ENCODE measurements at regions not wholly inside any gene's neighbourhood (a gene's known extent, or its start where the extent isn't known, plus 50 kb on each side); places are given as distances from the start of the nearest gene placed in this dataset.

- TF ChIP-seq, protein P1, sequence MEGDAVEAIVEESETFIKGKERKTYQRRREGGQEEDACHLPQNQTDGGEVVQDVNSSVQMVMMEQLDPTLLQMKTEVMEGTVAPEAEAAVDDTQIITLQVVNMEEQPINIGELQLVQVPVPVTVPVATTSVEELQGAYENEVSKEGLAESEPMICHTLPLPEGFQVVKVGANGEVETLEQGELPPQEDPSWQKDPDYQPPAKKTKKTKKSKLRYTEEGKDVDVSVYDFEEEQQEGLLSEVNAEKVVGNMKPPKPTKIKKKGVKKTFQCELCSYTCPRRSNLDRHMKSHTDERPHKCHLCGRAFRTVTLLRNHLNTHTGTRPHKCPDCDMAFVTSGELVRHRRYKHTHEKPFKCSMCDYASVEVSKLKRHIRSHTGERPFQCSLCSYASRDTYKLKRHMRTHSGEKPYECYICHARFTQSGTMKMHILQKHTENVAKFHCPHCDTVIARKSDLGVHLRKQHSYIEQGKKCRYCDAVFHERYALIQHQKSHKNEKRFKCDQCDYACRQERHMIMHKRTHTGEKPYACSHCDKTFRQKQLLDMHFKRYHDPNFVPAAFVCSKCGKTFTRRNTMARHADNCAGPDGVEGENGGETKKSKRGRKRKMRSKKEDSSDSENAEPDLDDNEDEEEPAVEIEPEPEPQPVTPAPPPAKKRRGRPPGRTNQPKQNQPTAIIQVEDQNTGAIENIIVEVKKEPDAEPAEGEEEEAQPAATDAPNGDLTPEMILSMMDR (IDR thresholded peaks at IDR 0.05; ENCODE audit: low read depth, low read length, missing input control), result no peak
- TF ChIP-seq JUND (IDR thresholded peaks at IDR 0.05) (no peak), ZBTB33 (IDR thresholded peaks at IDR 0.05) (no peak), SP1 (IDR thresholded peaks at IDR 0.05) (no peak), TAF1 (conservative IDR thresholded peaks at IDR 0.05) (no peak), RAD21 (IDR thresholded peaks at IDR 0.05) (no peak), YY1 (IDR thresholded peaks at IDR 0.05) (no peak), REST (IDR thresholded peaks at IDR 0.05) (no peak), GABPA (IDR thresholded peaks at IDR 0.05 in 1 of 2, conservative IDR thresholded peaks at IDR 0.05 in 1 of 2) (no peak)
Measured at GRCh38 chr4:127446427-127446885, 186.3 kb upstream of the INTU start.
